SIG-M5 treated with dmso at 0.1 percent for 504 hours (cell line): ENCODE measurements at regions not wholly inside any gene's neighbourhood (a gene's known extent, or its start where the extent isn't known, plus 50 kb on each side); places are given as distances from the start of the nearest gene placed in this dataset.
"Not testable (repeated sequence)": the region's sequence is repeated elsewhere in the genome, so short reads cannot be mapped to it uniquely, and the experiment has no call there.

Source experiments
- DNase-seq: peaks from one replicate; lab custom pipeline; 2025; ENCODE audit not compliant: unreplicated experiment; lab: John Stamatoyannopoulos, UW

GRCh38 chr3:147240581-147240980 is 165.8 kb downstream of the ZIC4 start:
- no peak for DNase-seq

GRCh38 chr3:147237991-147238390 is 168.4 kb downstream of the ZIC4 start:
- no peak for DNase-seq

GRCh38 chr3:147231980-147232379 is 174.4 kb downstream of the ZIC4 start:
- DNase-seq: not testable (repeated sequence)

GRCh38 chr3:147231111-147231510 is 175.2 kb downstream of the ZIC4 start:
- no peak for DNase-seq

GRCh38 chr3:147222291-147222690 is 184.1 kb downstream of the ZIC4 start:
- no peak for DNase-seq

- DNase-seq: no peak
Measured at GRCh38 chr3:147218965-147219364, 187.4 kb downstream of the ZIC4 start.

GRCh38 chr3:147216143-147216673 is 190.1 kb downstream of the ZIC4 start:
- DNase-seq: no peak

GRCh38 chr3:147215660-147216059 is 190.7 kb downstream of the ZIC4 start:
- no peak for DNase-seq

GRCh38 chr3:147213633-147214032 is 192.7 kb downstream of the ZIC4 start:
- DNase-seq: no peak

GRCh38 chr3:147210676-147211075 is 195.7 kb downstream of the ZIC4 start:
- DNase-seq: no peak

- no peak for DNase-seq
Measured at GRCh38 chr3:147201086-147201485, 205.3 kb downstream of the ZIC4 start.

- DNase-seq: no peak
Measured at GRCh38 chr3:147200545-147200944, 205.8 kb downstream of the ZIC4 start.

GRCh38 chr3:147197739-147198138 is 208.6 kb downstream of the ZIC4 start:
- DNase-seq: no peak

GRCh38 chr3:147195887-147196286 is 210.5 kb downstream of the ZIC4 start:
- DNase-seq: no peak

GRCh38 chr3:147191795-147192385 is 214.5 kb downstream of the ZIC4 start:
- DNase-seq: peak; percentile 29

- no peak for DNase-seq
Measured at GRCh38 chr3:147189016-147189415, 217.3 kb downstream of the ZIC4 start.

GRCh38 chr3:147187687-147188086 is 218.7 kb downstream of the ZIC4 start:
- no peak for DNase-seq

GRCh38 chr3:147185781-147186180 is 220.6 kb downstream of the ZIC4 start:
- no peak for DNase-seq

- no peak for DNase-seq
Measured at GRCh38 chr3:147184794-147185193, 221.5 kb downstream of the ZIC4 start.

- DNase-seq: no peak
Measured at GRCh38 chr3:147173257-147173656, 233.1 kb downstream of the ZIC4 start.

- DNase-seq: no peak
Measured at GRCh38 chr3:147162743-147163142, 243.6 kb downstream of the ZIC4 start.

GRCh38 chr3:147161833-147162232 is 244.5 kb downstream of the ZIC4 start:
- DNase-seq: no peak

GRCh38 chr3:147160984-147161383 is 245.4 kb downstream of the ZIC4 start:
- DNase-seq: no peak
